ENCODE measurements at regions not wholly inside any gene's neighbourhood (a gene's known extent, or its start where the extent isn't known, plus 50 kb on each side); places are given as distances from the start of the nearest gene placed in this dataset.

GRCh38 chr9:107869111-107869510 lies 379.5 kb upstream of the KLF4 start:
- Histone ChIP-seq H3K27ac (ENCODE audit: low read depth, low read length) (no peak overlapping the region), H3K4me2 (ENCODE audit: low read length) (no peak overlapping the region), H4K20me1 (ENCODE audit: insufficient read depth) (no peaks in the 10 kb centered on the region), H3K4me1 (ENCODE audit: control insufficient read depth in 1 of 2, insufficient read depth in 2 of 2, low read length in 2 of 2) (no peaks in the 10 kb centered on the region), H3K9me3 (ENCODE audit: control insufficient read depth in 1 of 2, insufficient read depth in 1 of 2, low read depth in 1 of 2, low read length in 2 of 2) (no peaks in the 10 kb centered on the region), H3K79me2 (ENCODE audit: insufficient read depth, low read length) (no peaks in the 10 kb centered on the region), H3K9ac (ENCODE audit: low read length) (no peak overlapping the region), H3K27me3 (ENCODE audit: insufficient read depth, low read length) (no peaks in the 10 kb centered on the region), H3K36me3 (ENCODE audit: control insufficient read depth in 1 of 2, insufficient read depth in 2 of 2, low read length in 2 of 2) (no peaks in the 10 kb centered on the region), H3K9me2 (ENCODE audit: insufficient read depth) (no peaks in the 10 kb centered on the region), H3K4me3 (replicated peaks in 1 of 2; ENCODE audit: low read depth in 1 of 2, low read length in 2 of 2) (no peak overlapping the region), H2AFZ (ENCODE audit: low read depth, low read length, poor library complexity, severe bottlenecking) (no peak overlapping the region)
- intact Hi-C loops (cut with micrococcal nuclease) = loop anchor here (10.0 kb wide), 1 partner anchor 384 kb away; the partner anchor contains the start of gene KLF4
- TF ChIP-seq EZH2 (IDR thresholded peaks at IDR 0.05) = no peak
- TF ChIP-seq CEBPB (IDR thresholded peaks at IDR 0.05; ENCODE audit: low read depth) = no peak
- no peak for TF ChIP-seq TCF7L2 (IDR thresholded peaks at IDR 0.05; ENCODE audit: borderline replicate concordance, extremely low read depth, insufficient read depth, insufficient read length)
- TF ChIP-seq POLR2AphosphoS5 (IDR thresholded peaks at IDR 0.05; ENCODE audit: low read depth, low read length) = no peak
- TF ChIP-seq MAX (IDR thresholded peaks at IDR 0.05) = no peak
- no peak for TF ChIP-seq FOSL1 (IDR thresholded peaks at IDR 0.05; ENCODE audit: low read depth)
- TF ChIP-seq EZH2phosphoT487 (IDR thresholded peaks at IDR 0.05; ENCODE audit: borderline replicate concordance) = no peak
- no peak for TF ChIP-seq JUND (IDR thresholded peaks at IDR 0.05)
- TF ChIP-seq REST (IDR thresholded peaks at IDR 0.05; ENCODE audit: low read depth) = no peak
- no peak for TF ChIP-seq CBX3 (IDR thresholded peaks at IDR 0.05; ENCODE audit: low read depth)
- ATAC-seq (no peak), DNase-seq (ENCODE audit: low read depth, low spot score) (no peak)
- CTCF ChIA-PET = no interaction called here
- RAD21 ChIA-PET (ENCODE audit: low non-redundant PET in 1 of 2, low total read pairs in 2 of 2, uncharacterized antibody in 2 of 2, unreplicated experiment in 2 of 2) = no interaction called here
- POLR2A ChIA-PET = no interaction called here
- BruUV-seq (replicated peaks) = no TSS peak

Data from HCT116 (cell line).